GM12891 (cell line): ENCODE measurements at regions not wholly inside any gene's neighbourhood (a gene's known extent, or its start where the extent isn't known, plus 50 kb on each side); places are given as distances from the start of the nearest gene placed in this dataset.
"Not testable (repeated sequence)": the region's sequence is repeated elsewhere in the genome, so short reads cannot be mapped to it uniquely, and the experiment has no call there.

Experiments
- POLR2A ChIP-seq: IDR thresholded peaks from 2 replicates; pipeline ENCODE4 v1.6.1; 2011; ENCODE audit warnings: low read depth, low read length, control low read depth
- POLR2AphosphoS5 ChIP-seq: IDR thresholded peaks from 2 replicates; pipeline ENCODE4 v1.6.1; 2011; ENCODE audit warnings: low read depth, low read length, control low read depth
- TAF1 ChIP-seq: IDR thresholded peaks from 2 replicates; pipeline ENCODE4 v1.6.1; 2011; ENCODE audit warnings: low read depth, low read length, control low read depth

GRCh38 chr6:58046584-58046983 lies 729.2 kb downstream of the PRIM2 start:
- TF ChIP-seq TAF1, POLR2AphosphoS5, POLR2A: not testable (repeated sequence)
